ENCODE measurements at regions not wholly inside any gene's neighbourhood (a gene's known extent, or its start where the extent isn't known, plus 50 kb on each side); places are given as distances from the start of the nearest gene placed in this dataset.

- Histone ChIP-seq H3K27me3 (ENCODE audit: control insufficient read depth in 1 of 2, insufficient read depth in 2 of 2, low read length in 1 of 2) (no peaks in the 10 kb centered on the region), H3K36me3 (ENCODE audit: control insufficient read depth in 1 of 2, insufficient read depth in 2 of 2, low read length in 1 of 2) (no peaks in the 10 kb centered on the region), H3K4me1 (ENCODE audit: control insufficient read depth in 1 of 2, insufficient read depth in 2 of 2, low read length in 2 of 2) (peaks cover 1 to 3% of the 10 kb centered on the region in 2 donors), H3K4me3 (ENCODE audit: low read length in 2 of 2) (no peak overlapping the region), H3K27ac (ENCODE audit: low read depth in 1 of 2, low read length in 2 of 2) (no peak overlapping the region), H3K9me3 (ENCODE audit: control insufficient read depth, low read length) (peaks cover 2% of the 10 kb centered on the region)
- no peak for ATAC-seq (ENCODE audit: low FRiP score)
- no peak for DNase-seq
- intact Hi-C loops (cut with DNase I): no loop called here
- 90 to 94% methylated on average over 9 of the region's 9 CpGs for WGBS, 2 donors
Observed at GRCh38 chr2:71757351-71757750, 304.0 kb downstream of the DYSF start.

- Histone ChIP-seq H3K9me3 (ENCODE audit: control insufficient read depth, low read length) (peaks cover 2% of the 10 kb centered on the region), H3K27me3 (ENCODE audit: control insufficient read depth in 1 of 2, insufficient read depth in 2 of 2, low read length in 1 of 2) (no peaks in the 10 kb centered on the region), H3K36me3 (ENCODE audit: control insufficient read depth in 1 of 2, insufficient read depth in 2 of 2, low read length in 1 of 2) (no peaks in the 10 kb centered on the region), H3K4me3 (ENCODE audit: low read length in 2 of 2) (no peak overlapping the region), H3K4me1 (ENCODE audit: control insufficient read depth in 1 of 2, insufficient read depth in 2 of 2, low read length in 2 of 2) (peaks cover 1 to 3% of the 10 kb centered on the region in 2 donors), H3K27ac (ENCODE audit: low read depth in 1 of 2, low read length in 2 of 2) (no peak overlapping the region)
- no peak for ATAC-seq (ENCODE audit: low FRiP score)
- no peak for DNase-seq
- intact Hi-C loops (cut with DNase I): no loop called here
- 39 to 53% methylated on average over 4 of the region's 4 CpGs for WGBS, 2 donors
Observed at GRCh38 chr2:71756280-71756906, 303.0 kb downstream of the DYSF start.

GRCh38 chr2:71751590-71751989 is 298.2 kb downstream of the DYSF start:
- Histone ChIP-seq H3K27me3 (ENCODE audit: control insufficient read depth in 1 of 2, insufficient read depth in 2 of 2, low read length in 1 of 2) (no peaks in the 10 kb centered on the region), H3K27ac (ENCODE audit: low read depth in 1 of 2, low read length in 2 of 2) (no peak overlapping the region), H3K4me1 (ENCODE audit: control insufficient read depth in 1 of 2, insufficient read depth in 2 of 2, low read length in 2 of 2) (peaks cover under 1 to 2% of the 10 kb centered on the region in 2 donors), H3K36me3 (ENCODE audit: control insufficient read depth in 1 of 2, insufficient read depth in 2 of 2, low read length in 1 of 2) (no peaks in the 10 kb centered on the region), H3K9me3 (ENCODE audit: control insufficient read depth, low read length) (peaks cover 2% of the 10 kb centered on the region), H3K4me3 (ENCODE audit: low read length in 2 of 2) (no peak overlapping the region)
- ATAC-seq (ENCODE audit: low FRiP score) (no peak), DNase-seq (no peak)
- intact Hi-C loops (cut with DNase I): no loop called here

- ATAC-seq (ENCODE audit: low FRiP score) (no peak), DNase-seq (no peak)
- no peaks in the 10 kb centered on the region for H3K4me1 ChIP-seq (ENCODE audit: control insufficient read depth in 1 of 2, insufficient read depth in 2 of 2, low read length in 2 of 2)
- intact Hi-C loops (cut with DNase I): loop anchor here in 1 of 2 donors (5.0 kb wide), 1 partner anchor 47 kb away; no protein-coding TSS in a partner anchor
- no peaks in the 10 kb centered on the region for H3K36me3 ChIP-seq (ENCODE audit: control insufficient read depth in 1 of 2, insufficient read depth in 2 of 2, low read length in 1 of 2)
- no peak overlapping the region for H3K27ac ChIP-seq (ENCODE audit: low read depth in 1 of 2, low read length in 2 of 2)
- H3K4me3 ChIP-seq (ENCODE audit: low read length in 2 of 2): no peak overlapping the region
- peaks cover 2% of the 10 kb centered on the region for H3K9me3 ChIP-seq (ENCODE audit: control insufficient read depth, low read length)
- WGBS, 2 donors: 57 to 61% methylated on average over 3 of the region's 3 CpGs
- H3K27me3 ChIP-seq (ENCODE audit: control insufficient read depth in 1 of 2, insufficient read depth in 2 of 2, low read length in 1 of 2): no peaks in the 10 kb centered on the region
Observed at GRCh38 chr2:71749671-71750101, 296.3 kb downstream of the DYSF start.

- WGBS, 2 donors: 86 to 97% methylated on average over 5 of the region's 5 CpGs
- peak; percentile 70 for ATAC-seq (ENCODE audit: low FRiP score)
- no peaks in the 10 kb centered on the region for H3K9me3 ChIP-seq (ENCODE audit: control insufficient read depth, low read length)
Observed at GRCh38 chr2:71748227-71748626, 294.9 kb downstream of the DYSF start.

GRCh38 chr2:71747559-71747958 is 294.2 kb downstream of the DYSF start:
- H3K27me3 ChIP-seq (ENCODE audit: control insufficient read depth in 1 of 2, insufficient read depth in 2 of 2, low read length in 1 of 2): no peaks in the 10 kb centered on the region
- H3K4me1 ChIP-seq (ENCODE audit: control insufficient read depth in 1 of 2, insufficient read depth in 2 of 2, low read length in 2 of 2): no peaks in the 10 kb centered on the region
- H3K27ac ChIP-seq (ENCODE audit: low read depth in 1 of 2, low read length in 2 of 2): peak overlapping the region in 1 of 2 donors; percentile 83
- no peak overlapping the region for H3K4me3 ChIP-seq (ENCODE audit: low read length in 2 of 2)
- ATAC-seq (ENCODE audit: low FRiP score) (no peak), DNase-seq (no peak)
- 77 to 80% methylated on average over 4 of the region's 4 CpGs for WGBS, 2 donors
- intact Hi-C loops (cut with DNase I): loop anchor here in 1 of 2 donors (5.0 kb wide), 1 partner anchor 45 kb away; no protein-coding TSS in a partner anchor
- no peaks in the 10 kb centered on the region for H3K9me3 ChIP-seq (ENCODE audit: control insufficient read depth, low read length)
- no peaks in the 10 kb centered on the region for H3K36me3 ChIP-seq (ENCODE audit: control insufficient read depth in 1 of 2, insufficient read depth in 2 of 2, low read length in 1 of 2)

More at GRCh38 chr2:71748227-71748626, 294.9 kb downstream of the DYSF start:
- Histone ChIP-seq H3K4me3 (ENCODE audit: low read length in 2 of 2) (no peak overlapping the region), H3K4me1 (ENCODE audit: control insufficient read depth in 1 of 2, insufficient read depth in 2 of 2, low read length in 2 of 2) (no peaks in the 10 kb centered on the region), H3K36me3 (ENCODE audit: control insufficient read depth in 1 of 2, insufficient read depth in 2 of 2, low read length in 1 of 2) (no peaks in the 10 kb centered on the region), H3K27me3 (ENCODE audit: control insufficient read depth in 1 of 2, insufficient read depth in 2 of 2, low read length in 1 of 2) (no peaks in the 10 kb centered on the region), H3K27ac (ENCODE audit: low read depth in 1 of 2, low read length in 2 of 2) (peak overlapping the region in 1 of 2 donors; percentile 12)
- DNase-seq: peak; percentile 72 to 78
- intact Hi-C loops (cut with DNase I): loop anchor here in 1 of 2 donors (5.0 kb wide), 1 partner anchor 46 kb away; no protein-coding TSS in a partner anchor

- H3K36me3 ChIP-seq (ENCODE audit: control insufficient read depth in 1 of 2, insufficient read depth in 2 of 2, low read length in 1 of 2): no peaks in the 10 kb centered on the region
- ATAC-seq (ENCODE audit: low FRiP score): peak; percentile 71
- H3K27ac ChIP-seq (ENCODE audit: low read depth in 1 of 2, low read length in 2 of 2): peak overlapping the region in 1 of 2 donors; percentile 83
- H3K27me3 ChIP-seq (ENCODE audit: control insufficient read depth in 1 of 2, insufficient read depth in 2 of 2, low read length in 1 of 2): no peaks in the 10 kb centered on the region
- intact Hi-C loops (cut with DNase I): loop anchor here in 1 of 2 donors (5.0 kb wide), 1 partner anchor 45 kb away; no protein-coding TSS in a partner anchor
- no peaks in the 10 kb centered on the region for H3K9me3 ChIP-seq (ENCODE audit: control insufficient read depth, low read length)
- 9 to 10% methylated on average over 13 of the region's 13 CpGs for WGBS, 2 donors
- peak; percentile 80 for DNase-seq
- H3K4me1 ChIP-seq (ENCODE audit: control insufficient read depth in 1 of 2, insufficient read depth in 2 of 2, low read length in 2 of 2): no peaks in the 10 kb centered on the region
- no peak overlapping the region for H3K4me3 ChIP-seq (ENCODE audit: low read length in 2 of 2)
Observed at GRCh38 chr2:71746946-71747501, 293.7 kb downstream of the DYSF start.

GRCh38 chr2:71744781-71745180 is 291.4 kb downstream of the DYSF start:
- ATAC-seq (ENCODE audit: low FRiP score) (no peak), DNase-seq (no peak)
- intact Hi-C loops (cut with DNase I): loop anchor here (5.0 kb wide), 1 partner anchor 42 kb away; no protein-coding TSS in a partner anchor
- Histone ChIP-seq H3K27ac (ENCODE audit: low read depth in 1 of 2, low read length in 2 of 2) (no peak overlapping the region), H3K4me3 (ENCODE audit: low read length in 2 of 2) (no peak overlapping the region), H3K9me3 (ENCODE audit: control insufficient read depth, low read length) (no peaks in the 10 kb centered on the region), H3K36me3 (ENCODE audit: control insufficient read depth in 1 of 2, insufficient read depth in 2 of 2, low read length in 1 of 2) (no peaks in the 10 kb centered on the region), H3K27me3 (ENCODE audit: control insufficient read depth in 1 of 2, insufficient read depth in 2 of 2, low read length in 1 of 2) (no peaks in the 10 kb centered on the region), H3K4me1 (ENCODE audit: control insufficient read depth in 1 of 2, insufficient read depth in 2 of 2, low read length in 2 of 2) (no peaks in the 10 kb centered on the region)
- 87 to 95% methylated on average over 6 of the region's 6 CpGs for WGBS, 2 donors
